IMR-90 (cell line): ENCODE measurements at regions not wholly inside any gene's neighbourhood (a gene's known extent, or its start where the extent isn't known, plus 50 kb on each side); places are given as distances from the start of the nearest gene placed in this dataset.

Experiments
- ATAC-seq: fragments of 200-7000 bp; cut with Tn5 transposase; 2 replicates; pipeline ENCODE4 v1.9.1; 2020; ENCODE audit warnings: low read depth, mild to moderate bottlenecking, moderate library complexity
- BruUV-seq: library from RNA; stranded (reverse); fragments of 400-500 nt; replicated peaks from 2 replicates; lab custom pipeline; 2021; lab: Mats Ljungman, UMichigan
- CTCF ChIA-PET: fragments of 300-600 bp; formaldehyde crosslinking; extraction: SDS; loops from one replicate; lab custom pipeline; 2021; ENCODE audit warnings: antibody characterized with exemption; lab: Yijun Ruan, JAX
- POLR2A ChIA-PET: fragments of 300-600 bp; sonication (Branson Sonifier 250); formaldehyde crosslinking; loops from one replicate; lab custom pipeline; 2022; ENCODE audit warnings: antibody characterized with exemption; ENCODE audit not compliant: unreplicated experiment; lab: Charles Lee
- DNase-seq: peaks from one replicate; pipeline ENCODE4 v3.0.0; 2013
- H2AFZ ChIP-seq: replicated peaks from 2 replicates; pipeline ENCODE3; 2013; ENCODE audit warnings: low read length, mild to moderate bottlenecking; ENCODE audit not compliant: poor library complexity
- H2AK5ac ChIP-seq: 2 replicates; pipeline ENCODE4 v1.6.1; 2013; ENCODE audit warnings: low read depth, low read length, inconsistent platforms
- H2AK9ac ChIP-seq: replicated peaks from 2 replicates; pipeline ENCODE3; 2013; ENCODE audit warnings: mild to moderate bottlenecking, low read depth, low read length, moderate library complexity; ENCODE audit not compliant: poor library complexity
- H2BK120ac ChIP-seq: 2 replicates; pipeline ENCODE4 v1.6.1; 2013; ENCODE audit warnings: low read depth, low read length, inconsistent platforms
- H2BK15ac ChIP-seq: 3 replicates; pipeline ENCODE4 v1.6.1; 2013; ENCODE audit warnings: low read depth, low read length, inconsistent platforms
- H2BK20ac ChIP-seq: 2 replicates; pipeline ENCODE4 v1.6.1; 2013; ENCODE audit warnings: low read depth, mild to moderate bottlenecking, inconsistent platforms, low read length, moderate library complexity
- H2BK5ac ChIP-seq: 2 replicates; pipeline ENCODE4 v1.6.1; 2013; ENCODE audit warnings: mild to moderate bottlenecking, low read depth, low read length, inconsistent platforms; ENCODE audit not compliant: poor library complexity, severe bottlenecking
- H3K14ac ChIP-seq: replicated peaks from 2 replicates; pipeline ENCODE4 v1.6.1; 2013; ENCODE audit warnings: low read depth, low read length, inconsistent platforms
- H3K18ac ChIP-seq: 2 replicates; pipeline ENCODE4 v1.6.1; 2013; ENCODE audit warnings: low read depth, low read length, control low read depth
- H3K23ac ChIP-seq: 2 replicates; pipeline ENCODE4 v1.6.1; 2013; ENCODE audit warnings: low read depth, low read length, inconsistent platforms
- H3K27ac ChIP-seq: 2 replicates; pipeline ENCODE4 v1.5.1; 2013; ENCODE audit warnings: mild to moderate bottlenecking, control low read depth, low read length; ENCODE audit not compliant: insufficient read depth
- H3K27me3 ChIP-seq: 2 replicates; pipeline ENCODE4 v1.6.1; 2013; ENCODE audit warnings: low read length; ENCODE audit not compliant: control insufficient read depth, insufficient read depth
- H3K36me3 ChIP-seq: 2 replicates; pipeline ENCODE4 v1.6.1; 2013; ENCODE audit warnings: low read length, mixed read lengths; ENCODE audit not compliant: control insufficient read depth, insufficient read depth
- H3K4ac ChIP-seq: 2 replicates; pipeline ENCODE4 v1.6.1; 2013; ENCODE audit warnings: low read depth, low read length, inconsistent platforms
- H3K4me1 ChIP-seq: 2 replicates; pipeline ENCODE4 v1.6.1; 2013; ENCODE audit warnings: low read length, mixed read lengths; ENCODE audit not compliant: control insufficient read depth, insufficient read depth
- H3K4me2 ChIP-seq: 2 replicates; pipeline ENCODE4 v1.6.1; 2013; ENCODE audit warnings: low read depth, mild to moderate bottlenecking, control low read depth, low read length, moderate library complexity
- H3K4me3 ChIP-seq: 2 replicates; pipeline ENCODE4 v1.5.1; 2013; ENCODE audit warnings: low read depth, mild to moderate bottlenecking, control low read depth, low read length, moderate library complexity; ENCODE audit not compliant: insufficient read depth
- H3K56ac ChIP-seq: 2 replicates; pipeline ENCODE4 v1.6.1; 2013; ENCODE audit warnings: low read length, inconsistent platforms; ENCODE audit not compliant: insufficient read depth; ENCODE audit errors: extremely low read depth
- H3K79me1 ChIP-seq, 2 experiments: 2 replicates each; pipeline ENCODE4 v1.6.1; 2013; ENCODE audit warnings: low read length in 2 of 2, inconsistent platforms in 1 of 2, low read depth in 1 of 2
- H3K9ac ChIP-seq: 2 replicates; pipeline ENCODE4 v1.6.1; 2013; ENCODE audit warnings: low read depth, low read length, control low read depth
- H3K9me1 ChIP-seq: 2 replicates; pipeline ENCODE4 v1.6.1; 2013; ENCODE audit warnings: low read length, inconsistent platforms; ENCODE audit not compliant: insufficient read depth
- H3K9me3 ChIP-seq: 2 replicates; pipeline ENCODE4 v1.6.1; 2013; ENCODE audit warnings: low read length; ENCODE audit not compliant: control insufficient read depth, insufficient read depth
- H4K20me1 ChIP-seq: 2 replicates; pipeline ENCODE4 v1.6.1; 2013; ENCODE audit warnings: low read length, inconsistent platforms; ENCODE audit not compliant: insufficient read depth
- H4K5ac ChIP-seq: 2 replicates; pipeline ENCODE4 v1.6.1; 2013; ENCODE audit warnings: mild to moderate bottlenecking, low read depth, low read length, control low read depth
- H4K8ac ChIP-seq, 2 experiments: 2 replicates each; pipeline ENCODE4 v1.6.1; 2013; ENCODE audit warnings: low read depth in 2 of 2, low read length in 2 of 2, control low read depth in 1 of 2, inconsistent platforms in 1 of 2
- H4K91ac ChIP-seq: 2 replicates; pipeline ENCODE4 v1.6.1; 2013; ENCODE audit warnings: low read depth, low read length, inconsistent platforms; ENCODE audit not compliant: insufficient read depth
- CEBPB ChIP-seq: IDR thresholded peaks from 2 replicates; pipeline ENCODE4 v1.6.1; 2012; ENCODE audit warnings: low read depth, low read length, improper control_type of control experiment
- CTCF ChIP-seq: conservative IDR thresholded peaks from 2 replicates; pipeline ENCODE4 v1.5.1; 2012; ENCODE audit warnings: mild to moderate bottlenecking, low read depth, low read length, improper control_type of control experiment
- WGBS, 2 experiments: methylation state at CpG; one replicate each; pipeline versions ENCODE4 v1.1.5 to v1.1.7; 2013; ENCODE audit warnings: missing lambda C conversion rate in 2 of 2; ENCODE audit not compliant: insufficient read length in 1 of 2; ENCODE audit errors: extremely low coverage in 2 of 2; 5-methylcytosine and 5-hydroxymethylcytosine counted together
- dilution Hi-C: fragments of 300-500 bp; cut with HindIII; formaldehyde crosslinking; loops from one replicate; pipeline ENCODE4 v1.14.3; 2018; ENCODE audit warnings: low sequenced_read_pairs; ENCODE audit not compliant: unreplicated experiment
- in situ Hi-C: fragments of 300-500 bp; cut with MboI; formaldehyde crosslinking; loops from 3 replicates; pipeline ENCODE4 v1.14.3; 2019; ENCODE audit warnings: low sequenced_read_pairs, inconsistent platforms, mixed read lengths
- intact Hi-C: fragments of 100-400 bp; cut with micrococcal nuclease; formaldehyde crosslinking; loops from 2 replicates; pipeline ENCODE4 v1.10.0; 2022

- dilution Hi-C loops: no loop called here
- TF ChIP-seq CEBPB (peak; percentile 23; the same call in 1 of the 2 replicates), CTCF (no peak)
- Histone ChIP-seq H2BK15ac (no peak overlapping the region), H4K5ac (no peak overlapping the region), H2BK20ac (no peak overlapping the region), H3K4me2 (no peak overlapping the region), H2AFZ (no peak overlapping the region), H2AK5ac (no peak overlapping the region), H3K27ac (no peak overlapping the region), H4K20me1 (no peaks in the 10 kb centered on the region), H3K9ac (no peak overlapping the region), H2BK5ac (no peak overlapping the region), H3K9me1 (peaks cover 6% of the 10 kb centered on the region), H3K79me1 (no peaks in the 10 kb centered on the region), H3K9me3 (no peaks in the 10 kb centered on the region), H3K4ac (no peak overlapping the region), H3K56ac (no peak overlapping the region), H3K23ac (no peak overlapping the region), H2AK9ac (no peak overlapping the region), H4K91ac (no peak overlapping the region), H3K14ac (no peak overlapping the region), H3K18ac (no peak overlapping the region), H3K4me3 (no peak overlapping the region), H4K8ac (no peak overlapping the region), H3K36me3 (no peaks in the 10 kb centered on the region), H2BK120ac (no peak overlapping the region), H3K27me3 (0 out of 2 replicates have a peak, but pooled peaks cover 2% of the 10 kb centered on the region), H3K4me1 (peaks cover 5% of the 10 kb centered on the region)
- intact Hi-C loops: no loop called here
- BruUV-seq: no TSS peak
- ChIA-PET CTCF (no interaction called here), POLR2A (no interaction called here)
- ATAC-seq (no peak), DNase-seq (no peak)
- WGBS, 2 experiments: 63 to 100% methylated on average over 1 to 2 of the region's 4 CpGs
- in situ Hi-C loops: no loop called here
These were observed 126.1 kb downstream of the AQP9 start for GRCh38 chr15:58264053-58264971.
